IPS DF 6.9 (cell line): ENCODE measurements at regions not wholly inside any gene's neighbourhood (a gene's known extent, or its start where the extent isn't known, plus 50 kb on each side); places are given as distances from the start of the nearest gene placed in this dataset.
A peak's percentile ranks its signal among the peaks of the same experiment; 100 is the strongest.

Experiments used
- DNase-seq: peaks from one replicate; pipeline ENCODE4 v3.0.0-alpha.2; 2013; ENCODE audit warnings: low read depth, low spot score
- H3K27ac ChIP-seq: one replicate; pipeline ENCODE4 v1.5.1; 2013; ENCODE audit warnings: low read length, control low read depth
- H3K27me3 ChIP-seq: 2 replicates; pipeline ENCODE4 v1.6.1; 2013; ENCODE audit warnings: mild to moderate bottlenecking, low read length; ENCODE audit not compliant: control insufficient read depth, insufficient read depth
- H3K36me3 ChIP-seq: 2 replicates; pipeline ENCODE4 v1.6.1; 2013; ENCODE audit warnings: low read length; ENCODE audit not compliant: control insufficient read depth, insufficient read depth
- H3K4me1 ChIP-seq: 2 replicates; pipeline ENCODE4 v1.6.1; 2013; ENCODE audit warnings: low read length; ENCODE audit not compliant: control insufficient read depth, insufficient read depth
- H3K4me3 ChIP-seq: 2 replicates; pipeline ENCODE4 v1.5.1; 2013; ENCODE audit warnings: mild to moderate bottlenecking, low read length
- H3K9me3 ChIP-seq: 2 replicates; pipeline ENCODE4 v1.6.1; 2013; ENCODE audit warnings: low read length, inconsistent platforms; ENCODE audit not compliant: control insufficient read depth, insufficient read depth
- WGBS: extraction: QIAGEN DNeasy Blood & Tissue Kit; methylation state at CpG from one replicate; pipeline ENCODE4 v1.1.7; 2013; ENCODE audit warnings: mixed read lengths, missing lambda C conversion rate; ENCODE audit not compliant: insufficient read length, insufficient coverage; 5-methylcytosine and 5-hydroxymethylcytosine counted together

DNA sequence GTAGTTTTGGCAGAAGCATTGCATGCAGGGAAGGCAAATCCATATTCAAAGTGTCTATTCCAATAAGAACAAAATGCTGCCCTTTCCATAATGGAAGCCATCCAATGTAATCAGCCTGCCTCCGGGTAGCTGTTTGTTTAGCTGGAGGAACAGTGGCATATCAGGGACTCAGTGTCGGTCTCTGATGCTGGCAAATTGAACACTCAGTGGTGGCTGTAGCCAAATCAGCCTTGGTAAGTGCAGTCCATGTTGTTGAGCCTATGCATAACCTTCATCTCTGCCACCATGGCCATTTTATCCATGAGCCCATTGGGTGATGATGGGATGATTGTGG lies 147.8 kb upstream of the MAX start:
- Histone ChIP-seq H3K9me3 (no peaks in the 10 kb centered on the region), H3K4me3 (no peak overlapping the region), H3K4me1 (no peaks in the 10 kb centered on the region; the same call in 1 of the 2 replicates), H3K27ac (no peak overlapping the region), H3K27me3 (no peaks in the 10 kb centered on the region), H3K36me3 (no peaks in the 10 kb centered on the region)
- WGBS, result no CpG with 5 or more reads among the region's 2 CpGs
- DNase-seq, result no peak

- H3K4me3 ChIP-seq, result no peak overlapping the region
- no CpG with 5 or more reads among the region's 1 CpG for WGBS
- peaks cover 5% of the 10 kb centered on the region; the same call in 1 of the 2 replicates for H3K4me1 ChIP-seq
- no peak overlapping the region for H3K27ac ChIP-seq
- no peaks in the 10 kb centered on the region for H3K9me3 ChIP-seq
- no peak for DNase-seq
- H3K36me3 ChIP-seq, result no peaks in the 10 kb centered on the region
- no peaks in the 10 kb centered on the region for H3K27me3 ChIP-seq
Measured at GRCh38 chr14:65251213-65251612, 148.9 kb upstream of the MAX start.

GRCh38 chr14:65252482-65253255 lies 150.4 kb upstream of the MAX start:
- no CpG with 5 or more reads among the region's 1 CpG for WGBS

DNA sequence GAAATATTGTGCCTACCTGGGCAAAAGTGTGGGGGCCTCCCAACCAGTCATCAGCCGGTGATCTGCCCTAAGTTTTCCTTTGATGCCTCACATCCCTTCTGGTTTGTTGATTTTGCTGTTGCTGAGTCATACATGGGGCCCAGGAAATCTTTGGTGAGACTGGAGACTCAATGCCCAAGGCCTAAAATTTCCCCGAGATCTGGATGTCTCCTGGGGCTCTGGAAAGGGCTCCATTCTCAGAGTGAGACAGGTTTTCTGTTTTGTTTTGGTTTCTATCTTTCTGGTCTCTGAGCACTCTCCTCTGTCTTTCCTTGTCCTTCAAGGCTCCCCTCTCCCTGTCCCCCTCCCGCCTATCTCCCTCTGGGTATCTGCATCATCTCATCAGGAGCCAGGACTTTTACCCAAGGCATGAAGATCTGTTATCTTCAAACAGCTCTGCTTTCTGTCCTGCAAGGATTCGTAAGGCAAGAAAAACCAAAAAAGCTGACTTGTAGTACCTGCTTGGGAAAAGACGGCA lies 152.8 kb upstream of the MAX start:
- H3K27ac ChIP-seq, result no peak overlapping the region
- DNase-seq, result no peak

More at GRCh38 chr14:65252482-65253255, 150.4 kb upstream of the MAX start:
- Histone ChIP-seq H3K9me3 (no peaks in the 10 kb centered on the region), H3K4me3 (no peak overlapping the region), H3K27ac (no peak overlapping the region), H3K4me1 (peaks cover 6% of the 10 kb centered on the region), H3K36me3 (no peaks in the 10 kb centered on the region), H3K27me3 (no peaks in the 10 kb centered on the region)
- no peak for DNase-seq

DNA sequence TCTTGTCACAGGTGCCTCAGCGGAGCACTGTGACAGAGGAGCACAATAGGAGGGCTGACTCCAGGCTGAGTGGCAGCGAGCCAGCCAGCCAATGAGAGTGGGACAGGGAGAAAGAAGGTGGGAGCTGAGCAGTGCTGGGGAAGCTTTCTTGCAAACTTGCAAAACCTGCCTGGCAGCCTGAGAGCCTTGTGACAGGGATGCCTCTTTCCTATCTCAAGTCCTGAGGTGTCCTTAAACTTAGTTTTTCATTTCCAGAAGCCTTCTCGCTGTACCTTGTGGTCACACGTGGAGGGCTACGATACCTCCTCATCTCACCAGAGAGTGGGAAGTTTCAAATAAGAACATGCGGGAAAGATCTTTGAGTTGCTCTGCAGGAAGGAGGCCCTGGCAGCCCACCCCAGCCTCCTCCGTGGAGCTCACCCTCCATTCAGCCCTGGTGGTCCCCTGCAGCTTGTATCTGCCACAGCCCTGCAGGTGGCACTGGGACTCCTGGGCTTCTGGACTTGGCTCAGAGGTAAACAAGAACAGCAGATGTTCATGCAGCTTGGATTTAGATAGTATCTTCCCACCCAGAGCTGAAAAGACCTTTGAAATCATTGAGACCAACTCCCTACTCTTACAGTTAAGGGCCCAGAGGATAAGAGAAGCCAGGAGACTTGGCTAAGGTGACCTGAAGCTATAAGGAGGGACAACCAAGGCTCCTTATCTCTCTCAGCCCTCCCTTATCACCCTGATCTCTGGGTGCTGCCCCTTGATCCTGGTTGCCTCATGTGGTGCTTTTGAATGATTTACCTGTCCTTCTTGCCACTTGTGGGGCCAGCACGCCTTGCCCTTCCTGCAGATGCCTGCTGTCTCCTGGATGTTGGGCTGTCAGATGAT lies 153.5 kb upstream of the MAX start:
- no CpG with 5 or more reads among the region's 8 CpGs for WGBS
- H3K4me1 ChIP-seq, result peaks cover 6% of the 10 kb centered on the region

More for the DNA sequence above, 152.8 kb upstream of the MAX start:
- no peaks in the 10 kb centered on the region for H3K9me3 ChIP-seq
- no peaks in the 10 kb centered on the region for H3K36me3 ChIP-seq
- peaks cover 6% of the 10 kb centered on the region for H3K4me1 ChIP-seq
- WGBS, result no CpG with 5 or more reads among the region's 5 CpGs
- no peaks in the 10 kb centered on the region for H3K27me3 ChIP-seq
- H3K4me3 ChIP-seq, result no peak overlapping the region

DNA sequence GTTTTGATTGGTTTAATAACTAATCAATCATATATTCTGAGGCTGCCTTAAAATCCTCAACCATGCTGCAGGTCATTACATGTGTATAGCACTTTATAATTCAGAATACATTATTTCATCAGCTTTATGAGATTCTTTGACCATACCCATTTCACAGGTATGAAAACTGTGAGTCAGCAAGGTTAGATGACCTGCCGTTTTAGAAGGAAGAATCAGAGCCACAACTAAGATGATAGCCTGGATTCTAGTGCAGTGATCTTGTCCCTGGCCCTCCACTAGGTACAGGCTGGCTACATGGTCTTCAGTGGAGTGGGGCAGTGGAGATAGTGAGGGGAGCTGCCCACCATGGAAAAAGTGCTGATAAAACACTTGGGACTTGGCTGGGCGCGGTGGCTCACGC lies 154.4 kb upstream of the MAX start:
- no peaks in the 10 kb centered on the region for H3K9me3 ChIP-seq
- no CpG with 5 or more reads among the region's 4 CpGs for WGBS
- H3K27ac ChIP-seq, result no peak overlapping the region
- H3K4me1 ChIP-seq, result peaks cover 6% of the 10 kb centered on the region
- H3K36me3 ChIP-seq, result no peaks in the 10 kb centered on the region
- no peak overlapping the region for H3K4me3 ChIP-seq
- DNase-seq, result no peak
- H3K27me3 ChIP-seq, result no peaks in the 10 kb centered on the region

More for the DNA sequence above, 153.5 kb upstream of the MAX start:
- H3K4me3 ChIP-seq, result no peak overlapping the region
- no peaks in the 10 kb centered on the region for H3K27me3 ChIP-seq
- no peaks in the 10 kb centered on the region for H3K36me3 ChIP-seq
- DNase-seq, result peak; percentile 85
- H3K9me3 ChIP-seq, result no peaks in the 10 kb centered on the region
- H3K27ac ChIP-seq, result no peak overlapping the region

DNA sequence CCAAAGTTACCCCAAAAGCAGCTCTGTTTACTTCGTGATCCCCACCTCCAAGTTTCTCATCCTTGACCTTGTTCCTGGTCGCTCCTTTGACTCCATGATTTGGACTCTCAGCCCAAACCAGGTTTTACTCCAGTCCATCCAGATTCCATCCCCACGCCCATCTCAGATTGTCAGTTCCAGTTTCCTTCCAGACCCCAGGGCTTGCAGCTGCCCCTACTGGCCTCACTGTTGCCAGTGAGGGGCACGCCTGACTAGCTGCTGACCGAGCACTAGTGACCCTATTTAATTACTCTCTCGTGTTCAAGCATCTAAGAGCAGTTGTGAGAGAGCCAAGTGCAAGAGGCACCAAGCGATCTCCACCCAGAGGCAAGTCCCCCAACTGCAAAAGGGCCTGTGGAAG lies 155.1 kb upstream of the FUT8 start:
- DNase-seq, result no peak
- H3K36me3 ChIP-seq, result no peaks in the 10 kb centered on the region
- no peak overlapping the region for H3K27ac ChIP-seq
- no peak overlapping the region for H3K4me3 ChIP-seq
- peaks cover 6% of the 10 kb centered on the region for H3K4me1 ChIP-seq
- WGBS, result no CpG with 5 or more reads among the region's 7 CpGs
- H3K9me3 ChIP-seq, result no peaks in the 10 kb centered on the region
- no peaks in the 10 kb centered on the region for H3K27me3 ChIP-seq

DNA sequence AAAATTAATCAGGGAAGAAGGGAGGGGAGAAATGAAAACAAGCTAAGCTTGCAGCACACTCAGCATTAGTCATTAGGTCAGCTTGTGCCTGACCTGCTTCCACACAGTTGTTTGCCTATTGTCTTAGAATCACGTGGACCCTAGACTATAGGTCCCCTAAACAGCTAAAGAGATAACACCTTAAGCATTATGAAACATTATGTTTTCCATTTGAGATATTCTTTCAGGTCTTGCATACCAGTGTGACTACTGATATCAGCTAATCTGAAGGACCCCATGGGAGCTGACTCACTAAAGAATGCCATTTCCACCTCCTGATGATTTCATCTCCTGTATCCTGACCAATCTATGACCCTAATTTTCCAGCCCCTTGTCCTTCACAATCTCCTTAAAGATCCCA lies 154.1 kb upstream of the FUT8 start:
- Histone ChIP-seq H3K27ac (no peak overlapping the region), H3K4me1 (peaks cover 6% of the 10 kb centered on the region), H3K27me3 (no peaks in the 10 kb centered on the region), H3K36me3 (no peaks in the 10 kb centered on the region), H3K9me3 (no peaks in the 10 kb centered on the region), H3K4me3 (no peak overlapping the region)
- DNase-seq, result no peak
- WGBS, result no CpG with 5 or more reads among the region's 1 CpG

- WGBS, result no CpG with 5 or more reads among the region's 2 CpGs
- no peaks in the 10 kb centered on the region for H3K9me3 ChIP-seq
- H3K4me1 ChIP-seq, result peaks cover 6% of the 10 kb centered on the region
- no peaks in the 10 kb centered on the region for H3K36me3 ChIP-seq
- no peaks in the 10 kb centered on the region for H3K27me3 ChIP-seq
- H3K4me3 ChIP-seq, result no peak overlapping the region
- no peak overlapping the region for H3K27ac ChIP-seq
- DNase-seq, result no peak
Measured at GRCh38 chr14:65259000-65259399, 153.5 kb upstream of the FUT8 start.

DNA sequence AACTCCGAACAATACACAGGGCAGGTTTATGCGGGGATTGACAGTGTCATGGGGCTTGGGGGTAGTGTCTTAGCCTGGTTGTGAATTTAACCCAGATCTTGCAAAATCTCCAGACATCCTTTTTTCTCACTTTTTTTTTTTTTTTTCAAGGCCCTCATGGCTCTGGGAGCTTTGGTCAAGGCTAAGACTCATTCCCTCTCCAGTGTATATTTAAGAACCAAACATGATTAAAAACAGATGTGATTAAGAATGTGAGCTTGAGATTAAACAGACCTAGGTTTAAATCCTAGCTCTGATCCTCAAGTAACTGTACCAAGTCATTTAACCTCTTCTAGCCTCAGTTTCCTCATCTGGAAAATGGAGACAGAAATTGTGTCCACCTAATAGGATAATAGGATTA lies 151.7 kb upstream of the FUT8 start:
- Histone ChIP-seq H3K36me3 (no peaks in the 10 kb centered on the region), H3K27me3 (no peaks in the 10 kb centered on the region), H3K9me3 (no peaks in the 10 kb centered on the region), H3K4me1 (peaks cover 4% of the 10 kb centered on the region), H3K4me3 (no peak overlapping the region), H3K27ac (no peak overlapping the region)
- DNase-seq, result no peak
- no CpG with 5 or more reads among the region's 2 CpGs for WGBS
